WERI-Rb-1 (cell line): ENCODE measurements at regions not wholly inside any gene's neighbourhood (a gene's known extent, or its start where the extent isn't known, plus 50 kb on each side); places are given as distances from the start of the nearest gene placed in this dataset.

Experiments
- DNase-seq: peaks from one replicate; pipeline ENCODE4 v3.0.0-alpha.2; 2020
- H3K27ac ChIP-seq: fragments of 250-450 bp; sonication (Bioruptor Pico); 2 replicates; pipeline ENCODE4 v1.5.1; 2020; ENCODE audit warnings: mild to moderate bottlenecking, moderate library complexity
- H3K27me3 ChIP-seq: fragments of 250-450 bp; sonication (Bioruptor Pico); 2 replicates; pipeline ENCODE4 v1.5.1; 2021; ENCODE audit warnings: mild to moderate bottlenecking, low read depth, moderate library complexity; ENCODE audit not compliant: insufficient read depth, severe bottlenecking
- H3K36me3 ChIP-seq: fragments of 250-450 bp; sonication (Bioruptor Pico); 2 replicates; pipeline ENCODE4 v1.5.1; 2020; ENCODE audit warnings: mild to moderate bottlenecking, moderate library complexity
- H3K4me3 ChIP-seq: 2 replicates; pipeline ENCODE4 v1.5.1; 2011; ENCODE audit warnings: low read depth, mild to moderate bottlenecking, control low read depth, low read length
- H3K9me3 ChIP-seq: fragments of 250-450 bp; sonication (Bioruptor Pico); 2 replicates; pipeline ENCODE4 v1.5.1; 2021; ENCODE audit warnings: mild to moderate bottlenecking, moderate library complexity; ENCODE audit not compliant: severe bottlenecking
- TF ChIP-seq, protein P1 (sequence below): IDR thresholded peaks from 2 replicates; pipeline ENCODE4 v1.5.1; 2011; ENCODE audit warnings: low read depth, mild to moderate bottlenecking, control low read depth, inconsistent platforms, low read length

DNA sequence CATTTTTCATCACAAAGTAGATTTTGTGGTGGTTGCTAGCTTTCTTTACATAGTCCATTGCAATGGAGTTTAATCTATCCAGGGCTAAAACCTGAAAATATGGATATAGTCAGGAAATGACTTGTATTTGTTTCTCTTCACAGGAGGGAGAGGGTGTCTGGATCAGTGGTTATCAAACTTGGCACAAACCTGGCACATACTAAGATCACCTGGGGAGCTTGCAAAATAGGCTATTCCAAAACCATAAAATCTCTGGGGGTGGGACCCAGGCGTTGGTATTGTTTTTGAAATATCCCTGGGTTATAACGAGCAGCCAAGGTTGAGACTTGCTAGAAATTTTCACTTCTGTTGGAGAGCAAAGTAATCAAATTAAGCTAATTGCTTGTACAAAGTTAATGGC is 179.9 kb downstream of the PCSK1 start:
- Histone ChIP-seq H3K36me3 (no peaks in the 10 kb centered on the region), H3K27me3 (no peaks in the 10 kb centered on the region), H3K27ac (no peak overlapping the region), H3K4me3 (no peak overlapping the region), H3K9me3 (no peaks in the 10 kb centered on the region)
- TF ChIP-seq, protein P1, sequence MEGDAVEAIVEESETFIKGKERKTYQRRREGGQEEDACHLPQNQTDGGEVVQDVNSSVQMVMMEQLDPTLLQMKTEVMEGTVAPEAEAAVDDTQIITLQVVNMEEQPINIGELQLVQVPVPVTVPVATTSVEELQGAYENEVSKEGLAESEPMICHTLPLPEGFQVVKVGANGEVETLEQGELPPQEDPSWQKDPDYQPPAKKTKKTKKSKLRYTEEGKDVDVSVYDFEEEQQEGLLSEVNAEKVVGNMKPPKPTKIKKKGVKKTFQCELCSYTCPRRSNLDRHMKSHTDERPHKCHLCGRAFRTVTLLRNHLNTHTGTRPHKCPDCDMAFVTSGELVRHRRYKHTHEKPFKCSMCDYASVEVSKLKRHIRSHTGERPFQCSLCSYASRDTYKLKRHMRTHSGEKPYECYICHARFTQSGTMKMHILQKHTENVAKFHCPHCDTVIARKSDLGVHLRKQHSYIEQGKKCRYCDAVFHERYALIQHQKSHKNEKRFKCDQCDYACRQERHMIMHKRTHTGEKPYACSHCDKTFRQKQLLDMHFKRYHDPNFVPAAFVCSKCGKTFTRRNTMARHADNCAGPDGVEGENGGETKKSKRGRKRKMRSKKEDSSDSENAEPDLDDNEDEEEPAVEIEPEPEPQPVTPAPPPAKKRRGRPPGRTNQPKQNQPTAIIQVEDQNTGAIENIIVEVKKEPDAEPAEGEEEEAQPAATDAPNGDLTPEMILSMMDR = no peak
- no peak for DNase-seq

DNA sequence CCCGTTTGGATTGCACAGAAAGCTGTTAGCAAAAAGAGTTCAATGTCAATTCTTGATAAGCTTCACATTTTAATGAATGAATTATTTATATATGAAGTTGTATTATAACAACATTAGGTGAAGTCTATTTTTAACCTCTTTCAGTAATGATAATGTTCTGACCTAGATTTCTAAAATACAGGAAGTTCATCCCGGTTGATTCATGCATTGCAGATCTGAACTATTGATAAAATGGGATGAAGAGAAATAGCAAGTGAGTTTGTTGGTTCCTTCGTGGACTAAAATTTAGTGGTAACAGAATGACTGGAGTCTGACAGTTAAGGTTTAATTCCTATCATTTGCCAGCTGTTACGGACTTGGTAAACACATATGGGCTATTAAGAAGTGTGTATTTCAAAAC is 180.5 kb downstream of the PCSK1 start:
- no peaks in the 10 kb centered on the region for H3K27me3 ChIP-seq
- TF ChIP-seq, protein P1 = no peak
- H3K36me3 ChIP-seq = no peaks in the 10 kb centered on the region
- DNase-seq = no peak
- no peak overlapping the region for H3K27ac ChIP-seq
- no peak overlapping the region for H3K4me3 ChIP-seq
- no peaks in the 10 kb centered on the region for H3K9me3 ChIP-seq

DNA sequence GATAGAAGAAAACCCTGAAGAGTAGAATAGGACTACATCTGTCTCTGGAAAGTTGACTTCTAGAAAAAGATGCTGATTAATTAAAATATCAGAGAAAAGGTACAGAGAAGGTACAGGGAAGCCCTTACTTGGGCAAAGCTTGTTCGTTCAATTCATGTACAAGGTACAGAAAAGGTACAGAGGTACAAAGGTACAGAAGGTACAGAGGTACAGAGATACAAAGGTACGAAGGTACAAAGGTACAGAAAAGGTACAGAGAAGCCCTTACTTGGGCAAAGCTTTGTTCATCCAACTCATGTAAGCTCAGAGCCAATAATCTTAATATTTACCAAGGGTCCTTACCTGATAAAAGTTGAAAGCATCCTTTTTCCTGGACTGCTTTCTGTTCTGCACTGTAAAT is 182.3 kb downstream of the PCSK1 start:
- Histone ChIP-seq H3K4me3 (no peak overlapping the region), H3K9me3 (no peaks in the 10 kb centered on the region), H3K27me3 (no peaks in the 10 kb centered on the region), H3K36me3 (no peaks in the 10 kb centered on the region), H3K27ac (no peak overlapping the region)
- no peak for DNase-seq
- TF ChIP-seq, protein P1 = no peak

DNA sequence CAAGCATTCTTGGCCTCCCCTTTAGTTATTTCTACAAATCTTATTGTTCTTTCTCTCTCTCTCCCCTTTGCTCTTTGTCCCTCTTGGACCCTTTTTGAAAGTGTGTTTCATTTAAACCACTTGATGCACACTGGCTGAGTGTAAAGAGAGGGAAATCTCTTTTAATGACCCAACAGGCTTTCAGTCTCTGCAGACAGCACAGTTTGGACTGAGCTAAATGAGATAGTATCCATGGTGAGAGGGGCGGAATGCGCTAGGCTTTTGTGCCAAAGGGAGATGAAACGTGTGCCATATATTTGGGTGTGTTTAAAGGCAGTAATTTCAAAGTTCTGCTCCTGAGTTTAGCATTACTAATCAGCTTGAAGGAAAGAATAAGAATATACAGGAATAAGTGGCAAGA is 184.9 kb downstream of the PCSK1 start:
- no peak overlapping the region for H3K27ac ChIP-seq
- H3K9me3 ChIP-seq = no peaks in the 10 kb centered on the region
- TF ChIP-seq, protein P1 = no peak
- H3K36me3 ChIP-seq = no peaks in the 10 kb centered on the region
- no peaks in the 10 kb centered on the region for H3K27me3 ChIP-seq
- DNase-seq = no peak
- H3K4me3 ChIP-seq = no peak overlapping the region

DNA sequence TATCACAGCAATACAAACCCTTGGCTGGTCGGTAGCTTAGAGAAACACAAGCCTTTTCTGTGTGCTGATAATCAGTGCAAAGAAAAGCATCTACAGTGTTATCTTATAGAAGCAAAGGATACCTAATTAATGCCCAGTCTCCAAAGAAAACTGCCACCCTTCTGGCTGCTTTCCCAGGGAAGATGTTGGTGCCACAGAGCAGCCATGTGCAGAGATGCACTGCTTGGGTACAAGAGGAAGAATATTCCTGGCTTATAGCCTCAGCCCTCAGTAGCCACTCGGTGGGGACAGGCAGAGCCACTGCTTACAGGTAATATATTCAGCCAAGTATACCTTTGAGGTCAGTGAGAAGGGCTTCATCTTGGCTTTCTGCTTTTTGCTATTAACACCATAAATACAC is 185.3 kb downstream of the PCSK1 start:
- no peak overlapping the region for H3K4me3 ChIP-seq
- H3K9me3 ChIP-seq = no peaks in the 10 kb centered on the region
- H3K27ac ChIP-seq = no peak overlapping the region
- H3K27me3 ChIP-seq = no peaks in the 10 kb centered on the region
- no peaks in the 10 kb centered on the region for H3K36me3 ChIP-seq
- no peak for DNase-seq
- TF ChIP-seq, protein P1 = no peak

DNA sequence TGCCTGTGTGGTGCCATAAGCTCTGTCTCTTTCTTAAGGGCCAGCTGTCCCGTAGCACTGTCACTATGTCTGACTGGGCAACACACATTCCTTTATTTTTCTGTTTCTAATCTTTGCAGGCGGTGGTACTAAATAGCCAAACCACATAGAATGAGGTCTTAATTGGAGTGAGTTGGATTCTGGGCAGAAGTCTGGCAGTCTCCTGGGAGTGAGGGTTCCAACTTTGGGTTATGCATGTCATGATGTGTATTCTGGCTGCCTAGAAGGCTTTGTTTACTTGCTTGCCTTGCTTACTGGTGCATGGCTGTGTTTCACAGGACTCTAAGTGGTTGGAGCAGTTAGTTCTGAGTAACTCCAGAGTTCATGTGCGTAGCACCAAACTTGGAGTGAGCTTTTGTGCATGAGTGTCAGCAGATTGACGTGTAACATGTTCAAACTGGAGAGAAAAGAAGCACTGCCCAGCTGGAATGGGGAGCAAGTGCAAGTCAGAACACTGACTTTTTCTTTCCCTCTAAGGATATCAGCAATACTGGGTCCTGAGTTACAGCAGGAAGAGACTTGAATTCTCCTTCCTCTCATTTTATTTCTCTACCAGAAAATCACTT is 185.8 kb downstream of the PCSK1 start:
- Histone ChIP-seq H3K27ac (no peak overlapping the region), H3K4me3 (no peak overlapping the region), H3K36me3 (no peaks in the 10 kb centered on the region), H3K9me3 (no peaks in the 10 kb centered on the region), H3K27me3 (no peaks in the 10 kb centered on the region)
- TF ChIP-seq, protein P1 = no peak
- DNase-seq = no peak
